LHCN-M2 (cell line): ENCODE measurements at regions not wholly inside any gene's neighbourhood (a gene's known extent, or its start where the extent isn't known, plus 50 kb on each side); places are given as distances from the start of the nearest gene placed in this dataset.
"Not testable (repeated sequence)": the region's sequence is repeated elsewhere in the genome, so short reads cannot be mapped to it uniquely, and the experiment has no call there.

Experiments used
- DNase-seq: peaks from one replicate; pipeline ENCODE4 v3.0.0-alpha.2; 2012; ENCODE audit warnings: low read depth

- DNase-seq, result no peak
These were observed 238.6 kb downstream of the MID1IP1 start for GRCh38 chrX:39039890-39040289.

GRCh38 chrX:39043838-39044550, 242.7 kb downstream of the MID1IP1 start:
- no peak for DNase-seq

GRCh38 chrX:39047174-39047573, 245.9 kb downstream of the MID1IP1 start:
- DNase-seq, result no peak

GRCh38 chrX:39049975-39050374, 248.7 kb downstream of the MID1IP1 start:
- no peak for DNase-seq

- DNase-seq, result no peak
These were observed 249.2 kb downstream of the MID1IP1 start for GRCh38 chrX:39050427-39050826.

- DNase-seq, result no peak
These were observed 251.5 kb downstream of the MID1IP1 start for GRCh38 chrX:39052751-39053150.

- DNase-seq, result no peak
These were observed 257.5 kb downstream of the MID1IP1 start for GRCh38 chrX:39058724-39059123.

GRCh38 chrX:39059866-39060265, 258.6 kb downstream of the MID1IP1 start:
- no peak for DNase-seq

- DNase-seq, result no peak
These were observed 261.8 kb downstream of the MID1IP1 start for GRCh38 chrX:39063037-39063436.

GRCh38 chrX:39063702-39064101, 262.4 kb downstream of the MID1IP1 start:
- no peak for DNase-seq

GRCh38 chrX:39065051-39065871, 264.0 kb downstream of the MID1IP1 start:
- DNase-seq, result peak; percentile 32

- DNase-seq, result no peak
These were observed 266.6 kb downstream of the MID1IP1 start for GRCh38 chrX:39067866-39068265.

- DNase-seq, result not testable (repeated sequence)
These were observed 267.4 kb downstream of the MID1IP1 start for GRCh38 chrX:39068634-39069033.

- DNase-seq, result no peak
These were observed 268.8 kb downstream of the MID1IP1 start for GRCh38 chrX:39070009-39070408.

- DNase-seq, result no peak
These were observed 271.9 kb downstream of the MID1IP1 start for GRCh38 chrX:39073131-39073530.

GRCh38 chrX:39096599-39096998, 295.3 kb downstream of the MID1IP1 start:
- no peak for DNase-seq

- no peak for DNase-seq
These were observed 303.5 kb downstream of the MID1IP1 start for GRCh38 chrX:39104745-39105144.

GRCh38 chrX:39112143-39112542, 310.9 kb downstream of the MID1IP1 start:
- peak; percentile 41 for DNase-seq

- peak; percentile 1 for DNase-seq
These were observed 313.9 kb downstream of the MID1IP1 start for GRCh38 chrX:39115166-39115565.

GRCh38 chrX:39117101-39117500, 315.8 kb downstream of the MID1IP1 start:
- no peak for DNase-seq

- DNase-seq, result no peak
These were observed 320.6 kb downstream of the MID1IP1 start for GRCh38 chrX:39121903-39122302.

- DNase-seq, result no peak
These were observed 324.6 kb downstream of the MID1IP1 start for GRCh38 chrX:39125834-39126233.

GRCh38 chrX:39133971-39134370, 332.7 kb downstream of the MID1IP1 start:
- DNase-seq, result no peak
